H9 (cell line): ENCODE measurements at regions not wholly inside any gene's neighbourhood (a gene's known extent, or its start where the extent isn't known, plus 50 kb on each side); places are given as distances from the start of the nearest gene placed in this dataset.

Source experiments
- DNase-seq: peaks from one replicate; pipeline ENCODE4 v3.0.0-alpha.2; 2017
- H2AFZ ChIP-seq: one replicate; pipeline ENCODE4 v1.6.1; 2013; ENCODE audit warnings: mild to moderate bottlenecking, low read length, control low read depth, moderate library complexity
- H2AK5ac ChIP-seq: 2 replicates; pipeline ENCODE4 v1.6.1; 2013; ENCODE audit warnings: low read length, control low read depth, mixed read lengths; ENCODE audit not compliant: insufficient read length
- H2BK120ac ChIP-seq: one replicate; pipeline ENCODE4 v1.6.1; 2013; ENCODE audit warnings: low read depth, mild to moderate bottlenecking, low read length, control low read depth, inconsistent platforms; ENCODE audit not compliant: poor library complexity, severe bottlenecking
- H2BK12ac ChIP-seq: 2 replicates; pipeline ENCODE4 v1.6.1; 2013; ENCODE audit warnings: low read length, control low read depth, mixed read lengths, low read depth; ENCODE audit not compliant: insufficient read length
- H2BK15ac ChIP-seq: 2 replicates; pipeline ENCODE4 v1.6.1; 2013; ENCODE audit warnings: low read depth, low read length, control low read depth
- H2BK20ac ChIP-seq: one replicate; pipeline ENCODE4 v1.6.1; 2013; ENCODE audit warnings: low read depth, mild to moderate bottlenecking, low read length, control low read depth, inconsistent platforms; ENCODE audit not compliant: poor library complexity, severe bottlenecking
- H2BK5ac ChIP-seq: 2 replicates; pipeline ENCODE4 v1.6.1; 2013; ENCODE audit warnings: low read length, control low read depth, mixed read lengths; ENCODE audit not compliant: insufficient read length
- H3K14ac ChIP-seq: 2 replicates; pipeline ENCODE4 v1.6.1; 2013; ENCODE audit warnings: low read length, control low read depth; ENCODE audit not compliant: insufficient read depth
- H3K18ac ChIP-seq: 2 replicates; pipeline ENCODE4 v1.6.1; 2013; ENCODE audit warnings: low read depth, mild to moderate bottlenecking, mixed read lengths, low read length, control low read depth; ENCODE audit not compliant: insufficient read length
- H3K23ac ChIP-seq: 2 replicates; pipeline ENCODE4 v1.6.1; 2013; ENCODE audit warnings: low read length, control low read depth, mixed read lengths, low read depth; ENCODE audit not compliant: insufficient read length
- H3K23me2 ChIP-seq: 2 replicates; pipeline ENCODE4 v1.6.1; 2013; ENCODE audit warnings: low read depth, mild to moderate bottlenecking, mixed read lengths, low read length, control low read depth; ENCODE audit not compliant: insufficient read length, poor library complexity, severe bottlenecking
- H3K27ac ChIP-seq: 2 replicates; pipeline ENCODE4 v1.5.1; 2013; ENCODE audit warnings: low read length, control low read depth, mixed read lengths, low read depth; ENCODE audit not compliant: insufficient read length
- H3K27me3 ChIP-seq: 2 replicates; pipeline ENCODE4 v1.6.1; 2013; ENCODE audit warnings: low read length, control low read depth, inconsistent platforms; ENCODE audit not compliant: insufficient read depth
- H3K4ac ChIP-seq: 2 replicates; pipeline ENCODE4 v1.6.1; 2013; ENCODE audit warnings: low read depth, mild to moderate bottlenecking, control low read depth, inconsistent platforms, low read length, moderate library complexity
- H3K4me1 ChIP-seq: 2 replicates; pipeline ENCODE4 v1.6.1; 2013; ENCODE audit warnings: low read length, control low read depth, inconsistent platforms; ENCODE audit not compliant: insufficient read depth
- H3K4me2 ChIP-seq: 2 replicates; pipeline ENCODE4 v1.6.1; 2013; ENCODE audit warnings: low read length, control low read depth, mixed read lengths; ENCODE audit not compliant: insufficient read length, insufficient read depth
- H3K56ac ChIP-seq: 2 replicates; pipeline ENCODE4 v1.6.1; 2013; ENCODE audit warnings: low read depth, mild to moderate bottlenecking, mixed read lengths, low read length, control low read depth; ENCODE audit not compliant: insufficient read length
- H3K79me1 ChIP-seq: 2 replicates; pipeline ENCODE4 v1.6.1; 2013; ENCODE audit warnings: low read depth, mild to moderate bottlenecking, moderate library complexity, low read length, control low read depth, inconsistent platforms; ENCODE audit not compliant: insufficient read depth, poor library complexity, severe bottlenecking
- H3K79me2 ChIP-seq: 2 replicates; pipeline ENCODE4 v1.6.1; 2013; ENCODE audit warnings: low read length, control low read depth, inconsistent platforms; ENCODE audit not compliant: insufficient read depth
- H3K9ac ChIP-seq: 2 replicates; pipeline ENCODE4 v1.6.1; 2013; ENCODE audit warnings: low read length, control low read depth, mixed read lengths; ENCODE audit not compliant: insufficient read length; ENCODE audit errors: extremely low read depth
- H3K9me3 ChIP-seq: one replicate; pipeline ENCODE4 v1.6.1; 2013; ENCODE audit warnings: low read depth, low read length, inconsistent platforms; ENCODE audit not compliant: control insufficient read depth
- H3T11ph ChIP-seq: one replicate; pipeline ENCODE4 v1.6.1; 2013; ENCODE audit warnings: mild to moderate bottlenecking, low read length, control low read depth, inconsistent platforms
- H4K20me1 ChIP-seq: one replicate; pipeline ENCODE4 v1.6.1; 2013; ENCODE audit not compliant: control insufficient read depth, insufficient read length, insufficient read depth
- H4K5ac ChIP-seq: 2 replicates; pipeline ENCODE4 v1.6.1; 2013; ENCODE audit warnings: low read depth, mild to moderate bottlenecking, mixed read lengths, low read length, control low read depth; ENCODE audit not compliant: insufficient read length
- H4K8ac ChIP-seq: replicated peaks from 2 replicates; pipeline ENCODE4 v1.6.1; 2013; ENCODE audit warnings: low read length, control low read depth, mixed read lengths, low read depth; ENCODE audit not compliant: insufficient read length
- H4K91ac ChIP-seq: 2 replicates; pipeline ENCODE4 v1.6.1; 2013; ENCODE audit warnings: low read depth, mild to moderate bottlenecking, moderate library complexity, mixed read lengths, low read length, control low read depth; ENCODE audit not compliant: insufficient read length
- H3K27ac Mint-ChIP-seq, 3 experiments: 2 replicates in 2 of 3; 3 replicates in 1 of 3; pipeline ENCODE4 v1.8.0; 2020 to 2021; ENCODE audit warnings: mixed read lengths in 3 of 3, mild to moderate bottlenecking in 1 of 3, moderate library complexity in 1 of 3
- H3K27me3 Mint-ChIP-seq: 2 replicates; pipeline ENCODE4 v1.8.0; 2021; ENCODE audit warnings: low read depth, mild to moderate bottlenecking, moderate library complexity, mixed read lengths
- H3K36me3 Mint-ChIP-seq, 3 experiments: 2 replicates in 2 of 3; 3 replicates in 1 of 3; pipeline ENCODE4 v1.8.0; 2020 to 2021; ENCODE audit warnings: low read depth in 3 of 3, mixed read lengths in 3 of 3; ENCODE audit not compliant: insufficient read depth in 1 of 3
- H3K4me1 Mint-ChIP-seq, 2 experiments: 2 replicates each; pipeline ENCODE4 v1.8.0; 2020; ENCODE audit warnings: mixed read lengths in 2 of 2
- H3K4me3 Mint-ChIP-seq, 2 experiments: 2 replicates in 1 of 2; 3 replicates in 1 of 2; pipeline ENCODE4 v1.8.0; 2020 to 2021; ENCODE audit warnings: mild to moderate bottlenecking in 2 of 2, mixed read lengths in 2 of 2, moderate library complexity in 1 of 2
- H3K9me3 Mint-ChIP-seq, 2 experiments: 2 replicates in 1 of 2; 3 replicates in 1 of 2; pipeline ENCODE4 v1.8.0; 2020; ENCODE audit warnings: mild to moderate bottlenecking in 2 of 2, mixed read lengths in 2 of 2, moderate library complexity in 1 of 2
- WGBS: extraction: QIAGEN DNeasy Blood & Tissue Kit; methylation state at CpG from one replicate; pipeline ENCODE4 v1.1.7; 2013; ENCODE audit warnings: missing lambda C conversion rate, low lambda C conversion rate, mixed read lengths; ENCODE audit not compliant: insufficient read length; ENCODE audit errors: extremely low coverage; 5-methylcytosine and 5-hydroxymethylcytosine counted together
- TF ChIP-seq, protein P1 (sequence below): fragments of 200-600 bp; sonication (generic); conservative IDR thresholded peaks from 3 replicates; pipeline ENCODE4 v1.8.0; 2021; ENCODE audit warnings: antibody characterized with exemption, mild to moderate bottlenecking

DNA sequence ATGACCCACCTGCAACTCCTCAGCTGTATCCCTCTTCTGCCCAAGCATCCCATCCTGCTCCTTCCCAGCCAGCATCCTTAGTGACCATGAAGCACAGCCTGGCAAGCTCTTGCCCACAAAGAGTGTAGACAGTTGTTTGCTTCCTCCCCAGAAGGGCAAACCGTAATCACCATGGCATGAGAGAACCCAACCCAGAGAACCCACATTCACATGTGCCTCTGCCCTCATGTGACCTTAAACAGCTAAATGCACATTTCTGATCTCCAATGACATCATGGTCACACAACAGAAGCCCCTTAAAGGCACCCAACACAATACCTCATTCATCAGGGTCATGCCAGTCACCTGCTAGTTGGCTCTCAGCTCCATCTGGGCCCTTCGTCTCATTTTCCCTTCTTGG, 162.8 kb upstream of the CDYL start:
- Histone ChIP-seq H3K79me1 (no peaks in the 10 kb centered on the region), H2BK5ac (no peak overlapping the region), H3K9me3 (no peaks in the 10 kb centered on the region), H3T11ph (no peak overlapping the region), H2BK12ac (no peak overlapping the region), H2BK15ac (no peak overlapping the region), H3K23ac (no peak overlapping the region), H4K91ac (no peak overlapping the region), H2AK5ac (no peak overlapping the region), H4K20me1 (no peaks in the 10 kb centered on the region), H3K27ac (no peak overlapping the region), H3K27me3 (no peaks in the 10 kb centered on the region), H2AFZ (no peak overlapping the region), H3K23me2 (no peaks in the 10 kb centered on the region), H3K56ac (no peak overlapping the region), H3K4me2 (no peak overlapping the region), H3K79me2 (no peaks in the 10 kb centered on the region), H4K5ac (no peak overlapping the region), H2BK20ac (no peak overlapping the region), H3K4ac (no peak overlapping the region), H3K18ac (no peak overlapping the region), H4K8ac (no peak overlapping the region), H2BK120ac (no peak overlapping the region), H3K9ac (no peak overlapping the region), H3K4me1 (no peaks in the 10 kb centered on the region), H3K14ac (no peak overlapping the region)
- Mint-ChIP-seq H3K27me3 (peaks cover 16% of the 10 kb centered on the region), H3K9me3 (peaks cover 0 to 5% of the 10 kb centered on the region in 2 experiments; a peak in 3 of 5 replicates), H3K36me3 (no peaks in the 10 kb centered on the region; a peak in 4 of 7 replicates), H3K4me1 (no peaks in the 10 kb centered on the region), H3K4me3 (no peak overlapping the region), H3K27ac (no peak overlapping the region)
- no peak for DNase-seq
- no CpG with 5 or more reads among the region's 2 CpGs for WGBS
- TF ChIP-seq, protein P1, sequence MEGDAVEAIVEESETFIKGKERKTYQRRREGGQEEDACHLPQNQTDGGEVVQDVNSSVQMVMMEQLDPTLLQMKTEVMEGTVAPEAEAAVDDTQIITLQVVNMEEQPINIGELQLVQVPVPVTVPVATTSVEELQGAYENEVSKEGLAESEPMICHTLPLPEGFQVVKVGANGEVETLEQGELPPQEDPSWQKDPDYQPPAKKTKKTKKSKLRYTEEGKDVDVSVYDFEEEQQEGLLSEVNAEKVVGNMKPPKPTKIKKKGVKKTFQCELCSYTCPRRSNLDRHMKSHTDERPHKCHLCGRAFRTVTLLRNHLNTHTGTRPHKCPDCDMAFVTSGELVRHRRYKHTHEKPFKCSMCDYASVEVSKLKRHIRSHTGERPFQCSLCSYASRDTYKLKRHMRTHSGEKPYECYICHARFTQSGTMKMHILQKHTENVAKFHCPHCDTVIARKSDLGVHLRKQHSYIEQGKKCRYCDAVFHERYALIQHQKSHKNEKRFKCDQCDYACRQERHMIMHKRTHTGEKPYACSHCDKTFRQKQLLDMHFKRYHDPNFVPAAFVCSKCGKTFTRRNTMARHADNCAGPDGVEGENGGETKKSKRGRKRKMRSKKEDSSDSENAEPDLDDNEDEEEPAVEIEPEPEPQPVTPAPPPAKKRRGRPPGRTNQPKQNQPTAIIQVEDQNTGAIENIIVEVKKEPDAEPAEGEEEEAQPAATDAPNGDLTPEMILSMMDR = no peak
